Activated naive CD4-positive, alpha-beta T cell treated with anti-CD3 and anti-CD28 coated beads for 36 hours (primary cell): ENCODE measurements at regions not wholly inside any gene's neighbourhood (a gene's known extent, or its start where the extent isn't known, plus 50 kb on each side); places are given as distances from the start of the nearest gene placed in this dataset.

Experiments used
- CTCF ChIA-PET: fragments of 350-600 bp; sonication (Branson Sonifier 250); formaldehyde crosslinking; loops from one replicate; lab custom pipeline; 2021; ENCODE audit warnings: antibody characterized with exemption; lab: Charles Lee
- DNase-seq: peaks from one replicate; pipeline ENCODE4 v3.0.0-alpha.2; 2020
- H3K27ac Mint-ChIP-seq: one replicate; pipeline ENCODE4 v1.8.0; 2021; ENCODE audit warnings: mild to moderate bottlenecking, mixed read lengths
- H3K27me3 Mint-ChIP-seq: one replicate; pipeline ENCODE4 v1.8.0; 2021; ENCODE audit warnings: low read depth, mixed read lengths
- H3K36me3 Mint-ChIP-seq: one replicate; pipeline ENCODE4 v1.8.0; 2021; ENCODE audit warnings: low read depth, mixed read lengths
- H3K4me1 Mint-ChIP-seq: one replicate; pipeline ENCODE4 v1.8.0; 2021; ENCODE audit warnings: low read depth, mixed read lengths
- H3K4me3 Mint-ChIP-seq: one replicate; pipeline ENCODE4 v1.8.0; 2021; ENCODE audit warnings: mild to moderate bottlenecking, moderate library complexity, mixed read lengths
- H3K9me3 Mint-ChIP-seq: one replicate; pipeline ENCODE4 v1.8.0; 2021; ENCODE audit warnings: mixed read lengths
- intact Hi-C: fragments of 100-400 bp; cut with micrococcal nuclease; formaldehyde crosslinking; loops from one replicate; pipeline ENCODE4 v1.15.1; 2023

GRCh38 chr5:107783551-107783950 is 112.8 kb upstream of the EFNA5 start:
- CTCF ChIA-PET, result no interaction called here
- Mint-ChIP-seq H3K9me3 (peaks cover 6% of the 10 kb centered on the region), H3K4me3 (no peak overlapping the region), H3K36me3 (no peaks in the 10 kb centered on the region), H3K4me1 (no peaks in the 10 kb centered on the region), H3K27ac (no peak overlapping the region), H3K27me3 (no peaks in the 10 kb centered on the region)
- no peak for DNase-seq
- intact Hi-C loops, result no loop called here

- intact Hi-C loops, result no loop called here
- CTCF ChIA-PET, result no interaction called here
- H3K4me1 Mint-ChIP-seq, result no peaks in the 10 kb centered on the region
- no peaks in the 10 kb centered on the region for H3K36me3 Mint-ChIP-seq
- peaks cover 6% of the 10 kb centered on the region for H3K9me3 Mint-ChIP-seq
- no peak overlapping the region for H3K4me3 Mint-ChIP-seq
- no peaks in the 10 kb centered on the region for H3K27me3 Mint-ChIP-seq
- no peak overlapping the region for H3K27ac Mint-ChIP-seq
- DNase-seq, result no peak
Observed at GRCh38 chr5:107782561-107783169, 111.9 kb upstream of the EFNA5 start.

DNA sequence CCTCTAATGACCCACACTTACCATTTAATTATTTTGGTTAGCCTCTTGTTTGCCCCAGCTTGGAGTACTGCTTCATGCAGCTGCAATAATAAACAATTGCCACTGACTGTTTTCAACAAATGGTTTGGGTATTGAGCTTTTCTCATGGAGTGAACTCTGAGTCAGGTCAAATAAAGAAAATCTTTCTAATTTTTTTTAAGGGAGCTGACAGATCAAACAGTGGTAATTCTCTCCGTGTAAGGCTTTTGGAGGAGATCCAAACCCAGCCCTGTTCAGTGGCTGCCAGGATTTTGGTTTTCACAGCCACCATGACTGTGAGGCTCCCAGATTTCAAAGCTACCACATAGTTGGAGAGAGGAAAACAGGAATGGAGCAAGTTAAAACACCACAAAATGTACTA is 110.7 kb upstream of the EFNA5 start:
- CTCF ChIA-PET, result no interaction called here
- Mint-ChIP-seq H3K27ac (no peak overlapping the region), H3K4me3 (no peak overlapping the region), H3K36me3 (no peaks in the 10 kb centered on the region), H3K4me1 (no peaks in the 10 kb centered on the region), H3K27me3 (no peaks in the 10 kb centered on the region), H3K9me3 (peaks cover 6% of the 10 kb centered on the region)
- intact Hi-C loops, result no loop called here
- no peak for DNase-seq

DNA sequence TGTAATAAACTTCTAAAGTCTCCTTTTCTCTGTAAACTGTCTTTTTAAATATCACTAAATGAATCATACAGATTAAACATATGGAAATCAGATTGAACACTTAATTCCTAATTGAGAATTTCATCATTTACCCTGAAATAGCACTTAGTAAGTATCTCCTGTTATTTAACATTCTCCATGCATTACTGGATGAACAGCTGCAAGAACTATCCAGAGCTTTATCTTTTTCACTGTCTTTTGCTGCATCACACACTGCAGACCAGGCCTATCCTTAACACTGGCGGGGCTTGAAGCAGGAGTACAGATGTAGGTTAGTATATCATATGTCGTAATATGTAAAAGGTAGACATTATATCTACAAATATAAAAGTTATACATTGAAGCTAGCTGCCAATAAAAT is 108.7 kb upstream of the EFNA5 start:
- intact Hi-C loops, result no loop called here
- Mint-ChIP-seq H3K4me1 (no peaks in the 10 kb centered on the region), H3K4me3 (no peak overlapping the region), H3K36me3 (no peaks in the 10 kb centered on the region), H3K27ac (no peak overlapping the region), H3K9me3 (peaks cover 6% of the 10 kb centered on the region), H3K27me3 (no peaks in the 10 kb centered on the region)
- no peak for DNase-seq
- CTCF ChIA-PET, result no interaction called here

GRCh38 chr5:107778647-107779046 is 107.9 kb upstream of the EFNA5 start:
- H3K36me3 Mint-ChIP-seq, result no peaks in the 10 kb centered on the region
- intact Hi-C loops, result no loop called here
- peaks cover 6% of the 10 kb centered on the region for H3K9me3 Mint-ChIP-seq
- CTCF ChIA-PET, result no interaction called here
- no peak for DNase-seq
- no peak overlapping the region for H3K4me3 Mint-ChIP-seq
- no peak overlapping the region for H3K27ac Mint-ChIP-seq
- no peaks in the 10 kb centered on the region for H3K27me3 Mint-ChIP-seq
- no peaks in the 10 kb centered on the region for H3K4me1 Mint-ChIP-seq

DNA sequence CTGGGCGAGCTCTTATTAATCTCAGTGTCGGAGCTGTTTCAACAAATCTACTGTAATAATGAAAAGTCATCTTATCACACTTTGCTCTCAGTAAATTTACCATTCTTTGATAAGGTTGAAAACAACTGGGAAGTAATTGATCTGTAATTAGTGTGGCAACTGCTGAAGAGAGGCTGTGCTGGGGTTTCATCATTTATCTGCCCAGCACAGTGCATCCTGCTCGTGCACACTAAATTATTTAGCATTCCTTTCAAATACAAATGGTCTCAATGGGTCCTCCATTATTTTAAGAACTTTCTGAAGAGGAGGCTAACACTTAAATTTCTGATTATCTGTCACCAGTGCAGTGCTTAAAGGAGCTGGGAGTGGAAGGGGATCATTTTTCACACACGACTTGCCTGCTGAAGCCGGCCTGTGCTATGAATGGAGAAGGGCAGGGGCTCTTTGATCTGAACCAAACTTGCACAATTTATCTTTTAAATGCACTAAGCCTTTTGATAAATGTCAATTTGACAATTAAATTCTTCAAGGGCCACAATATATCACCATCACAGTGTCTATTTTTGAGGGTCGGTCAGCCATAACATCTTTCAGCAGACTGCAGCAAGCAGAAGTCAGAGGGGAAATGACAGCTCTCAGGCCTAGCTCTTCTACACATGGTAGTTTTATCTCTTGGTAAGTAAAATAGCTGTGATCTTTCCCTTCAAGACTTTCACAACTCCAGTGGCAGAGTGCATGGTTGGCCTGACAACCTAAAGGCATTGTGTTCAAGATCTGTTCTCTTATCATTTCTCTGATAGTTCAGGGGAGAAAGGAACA is 106.4 kb upstream of the EFNA5 start:
- Mint-ChIP-seq H3K9me3 (peaks cover 6% of the 10 kb centered on the region), H3K27me3 (peaks cover 6% of the 10 kb centered on the region), H3K36me3 (no peaks in the 10 kb centered on the region), H3K4me1 (no peaks in the 10 kb centered on the region), H3K4me3 (no peak overlapping the region), H3K27ac (no peak overlapping the region)
- no peak for DNase-seq
- CTCF ChIA-PET, result interaction anchor here (0.7 kb wide), 1 partner anchor 483 kb away, joined by 3 read pairs; no protein-coding TSS in a partner anchor
- intact Hi-C loops, result no loop called here

- CTCF ChIA-PET, result interaction anchor here (0.7 kb wide), 1 partner anchor 484 kb away, joined by 3 read pairs; no protein-coding TSS in a partner anchor
- Mint-ChIP-seq H3K4me3 (no peak overlapping the region), H3K4me1 (no peaks in the 10 kb centered on the region), H3K27me3 (peaks cover 6% of the 10 kb centered on the region), H3K27ac (no peak overlapping the region), H3K9me3 (peaks cover 6% of the 10 kb centered on the region), H3K36me3 (no peaks in the 10 kb centered on the region)
- no peak for DNase-seq
- intact Hi-C loops, result no loop called here
Observed at GRCh38 chr5:107776506-107776905, 105.8 kb upstream of the EFNA5 start.

GRCh38 chr5:107774316-107774715 is 103.6 kb upstream of the EFNA5 start:
- no peak overlapping the region for H3K4me3 Mint-ChIP-seq
- no peak overlapping the region for H3K27ac Mint-ChIP-seq
- CTCF ChIA-PET, result no interaction called here
- intact Hi-C loops, result no loop called here
- DNase-seq, result no peak
- no peaks in the 10 kb centered on the region for H3K9me3 Mint-ChIP-seq
- no peaks in the 10 kb centered on the region for H3K36me3 Mint-ChIP-seq
- peaks cover 16% of the 10 kb centered on the region for H3K27me3 Mint-ChIP-seq
- no peaks in the 10 kb centered on the region for H3K4me1 Mint-ChIP-seq

DNA sequence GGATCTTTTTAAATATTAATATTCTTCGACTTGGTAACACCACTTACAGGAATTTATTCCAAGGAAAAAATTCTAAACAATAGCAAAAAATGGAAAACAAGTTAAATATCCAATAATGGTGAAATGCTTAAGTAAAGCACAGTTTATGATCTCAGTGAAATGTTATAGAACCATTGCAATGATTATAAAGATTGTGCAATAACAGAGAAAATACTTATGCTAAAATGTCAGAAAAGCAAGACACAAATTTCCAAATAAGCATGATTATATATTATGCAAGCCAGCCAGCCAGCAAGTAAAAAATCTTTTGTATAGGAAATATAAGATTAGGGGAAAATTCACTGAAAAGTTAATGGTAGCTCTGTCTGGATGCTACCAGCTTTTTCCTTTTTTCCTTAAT is 102.7 kb upstream of the EFNA5 start:
- Mint-ChIP-seq H3K36me3 (no peaks in the 10 kb centered on the region), H3K27me3 (peaks cover 16% of the 10 kb centered on the region), H3K9me3 (no peaks in the 10 kb centered on the region), H3K4me1 (no peaks in the 10 kb centered on the region), H3K27ac (no peak overlapping the region), H3K4me3 (no peak overlapping the region)
- DNase-seq, result no peak
- CTCF ChIA-PET, result no interaction called here
- intact Hi-C loops, result no loop called here

GRCh38 chr5:107772418-107773310 is 101.9 kb upstream of the EFNA5 start:
- Mint-ChIP-seq H3K27ac (no peak overlapping the region), H3K27me3 (peaks cover 16% of the 10 kb centered on the region), H3K9me3 (no peaks in the 10 kb centered on the region), H3K4me3 (no peak overlapping the region), H3K4me1 (no peaks in the 10 kb centered on the region), H3K36me3 (no peaks in the 10 kb centered on the region)
- no peak for DNase-seq
- intact Hi-C loops, result no loop called here
- CTCF ChIA-PET, result no interaction called here

DNA sequence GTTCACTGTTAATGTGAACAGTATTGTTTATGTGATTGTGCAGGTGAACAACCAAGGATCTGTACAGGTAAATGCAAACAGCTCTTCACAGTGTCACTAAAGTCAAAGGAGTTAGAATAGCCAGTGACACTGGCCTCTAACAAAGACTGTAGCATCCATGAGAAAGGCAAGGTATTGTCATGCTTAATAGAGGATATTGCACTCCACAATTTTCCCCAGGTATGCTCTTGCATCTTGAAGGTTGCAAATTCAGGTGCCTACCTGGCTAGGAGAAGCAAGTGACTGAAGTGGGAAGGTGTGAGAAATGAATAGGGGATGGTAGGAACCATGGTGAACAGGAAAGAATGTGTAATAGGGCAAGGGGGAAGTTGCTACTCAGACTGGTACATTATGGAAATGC is 101.2 kb upstream of the EFNA5 start:
- no peaks in the 10 kb centered on the region for H3K9me3 Mint-ChIP-seq

GRCh38 chr5:107770051-107770450 is 99.3 kb upstream of the EFNA5 start:
- Mint-ChIP-seq H3K36me3 (no peaks in the 10 kb centered on the region), H3K9me3 (no peaks in the 10 kb centered on the region), H3K4me1 (no peaks in the 10 kb centered on the region), H3K4me3 (no peak overlapping the region), H3K27me3 (peaks cover 16% of the 10 kb centered on the region), H3K27ac (no peak overlapping the region)
- intact Hi-C loops, result no loop called here
- CTCF ChIA-PET, result interaction anchor here (1.0 kb wide), 1 partner anchor 20 kb away, joined by 3 read pairs; no protein-coding TSS in a partner anchor
- DNase-seq, result no peak

More for the DNA sequence above, 101.2 kb upstream of the EFNA5 start:
- CTCF ChIA-PET, result no interaction called here
- H3K4me1 Mint-ChIP-seq, result no peaks in the 10 kb centered on the region
- H3K27ac Mint-ChIP-seq, result no peak overlapping the region
- no peaks in the 10 kb centered on the region for H3K36me3 Mint-ChIP-seq
- intact Hi-C loops, result no loop called here
- no peak for DNase-seq
- peaks cover 16% of the 10 kb centered on the region for H3K27me3 Mint-ChIP-seq
- no peak overlapping the region for H3K4me3 Mint-ChIP-seq
